DND-41 (cell line): ENCODE measurements at regions not wholly inside any gene's neighbourhood (a gene's known extent, or its start where the extent isn't known, plus 50 kb on each side); places are given as distances from the start of the nearest gene placed in this dataset.

Source experiments
- EZH2 ChIP-seq: IDR thresholded peaks from 3 replicates; pipeline ENCODE4 v1.6.1; 2012; ENCODE audit warnings: borderline replicate concordance, low read depth, mild to moderate bottlenecking, moderate library complexity, low read length, inconsistent platforms; ENCODE audit not compliant: severe bottlenecking
- TF ChIP-seq, protein P1 (sequence below): IDR thresholded peaks from 2 replicates; pipeline ENCODE4 v1.5.1; 2012; ENCODE audit warnings: borderline replicate concordance, low read length, moderate library complexity, mild to moderate bottlenecking; ENCODE audit not compliant: poor library complexity, severe bottlenecking; ENCODE audit errors: extremely low read depth

DNA sequence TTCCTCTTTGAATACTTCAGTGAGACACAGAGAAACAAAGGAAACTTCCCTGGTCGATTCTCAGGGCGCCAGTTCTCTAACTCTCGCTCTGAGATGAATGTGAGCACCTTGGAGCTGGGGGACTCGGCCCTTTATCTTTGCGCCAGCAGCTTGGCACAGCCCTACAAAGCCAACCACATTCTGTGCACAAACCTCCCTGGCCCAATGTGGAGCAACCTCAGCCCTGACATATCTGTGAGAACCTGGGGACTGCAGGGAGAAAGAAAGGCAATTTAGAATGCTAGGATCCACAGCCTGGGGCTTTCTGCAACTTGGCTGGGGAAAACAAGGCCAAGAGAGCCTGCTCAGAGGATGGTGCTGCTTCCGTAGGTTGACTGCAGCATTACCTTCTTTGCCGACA, 63.5 kb upstream of the PRSS58 start:
- no peak for TF ChIP-seq EZH2
- TF ChIP-seq, protein P1, sequence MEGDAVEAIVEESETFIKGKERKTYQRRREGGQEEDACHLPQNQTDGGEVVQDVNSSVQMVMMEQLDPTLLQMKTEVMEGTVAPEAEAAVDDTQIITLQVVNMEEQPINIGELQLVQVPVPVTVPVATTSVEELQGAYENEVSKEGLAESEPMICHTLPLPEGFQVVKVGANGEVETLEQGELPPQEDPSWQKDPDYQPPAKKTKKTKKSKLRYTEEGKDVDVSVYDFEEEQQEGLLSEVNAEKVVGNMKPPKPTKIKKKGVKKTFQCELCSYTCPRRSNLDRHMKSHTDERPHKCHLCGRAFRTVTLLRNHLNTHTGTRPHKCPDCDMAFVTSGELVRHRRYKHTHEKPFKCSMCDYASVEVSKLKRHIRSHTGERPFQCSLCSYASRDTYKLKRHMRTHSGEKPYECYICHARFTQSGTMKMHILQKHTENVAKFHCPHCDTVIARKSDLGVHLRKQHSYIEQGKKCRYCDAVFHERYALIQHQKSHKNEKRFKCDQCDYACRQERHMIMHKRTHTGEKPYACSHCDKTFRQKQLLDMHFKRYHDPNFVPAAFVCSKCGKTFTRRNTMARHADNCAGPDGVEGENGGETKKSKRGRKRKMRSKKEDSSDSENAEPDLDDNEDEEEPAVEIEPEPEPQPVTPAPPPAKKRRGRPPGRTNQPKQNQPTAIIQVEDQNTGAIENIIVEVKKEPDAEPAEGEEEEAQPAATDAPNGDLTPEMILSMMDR, result no peak
